HepG2 (cell line): ENCODE measurements at regions not wholly inside any gene's neighbourhood (a gene's known extent, or its start where the extent isn't known, plus 50 kb on each side); places are given as distances from the start of the nearest gene placed in this dataset.

Experiments
- ATAC-seq: fragments of 200-7000 bp; cut with Tn5 transposase; 3 replicates; pipeline ENCODE4 v1.9.1; 2020; ENCODE audit warnings: mild to moderate bottlenecking, moderate library complexity
- BruUV-seq: library from RNA; stranded (reverse); fragments of 400-500 nt; replicated peaks from 2 replicates; lab custom pipeline; 2021; lab: Mats Ljungman, UMichigan
- CTCF ChIA-PET: fragments of 300-600 bp; formaldehyde crosslinking; extraction: SDS; loops from one replicate; lab custom pipeline; 2021; ENCODE audit warnings: low total read pairs, inconsistent platforms, low intra/inter-chr PET ratio; lab: Yijun Ruan, JAX
- POLR2A ChIA-PET: fragments of 350-600 bp; sonication (Branson Sonifier 250); formaldehyde crosslinking; loops from one replicate; lab custom pipeline; 2020; ENCODE audit warnings: antibody characterized with exemption, inconsistent platforms; lab: Yijun Ruan, JAX
- DNase-seq: peaks from one replicate; pipeline ENCODE4 v3.0.0-alpha.2; 2015; ENCODE audit warnings: low spot score
- FAIRE-seq: peaks from 3 replicates; lab custom pipeline; 2011; peaks lifted over from hg19 to GRCh38; lab: Jason Lieb, UNC
- H2AFZ ChIP-seq: one replicate; pipeline ENCODE4 v1.6.1; 2011; ENCODE audit warnings: low read length, inconsistent platforms
- H3K27ac ChIP-seq: fragments of 300-600 bp; 3 replicates; pipeline ENCODE4 v1.8.0; 2011; ENCODE audit warnings: mixed run types, mild to moderate bottlenecking, mixed read lengths, low read length, inconsistent platforms; ENCODE audit not compliant: insufficient read depth; ENCODE audit errors: extremely low read length
- H3K27me3 ChIP-seq, 2 experiments: fragments of 200-600 bp in 1 of 2; 2 replicates in 1 of 2; 3 replicates in 1 of 2; pipeline versions ENCODE4 v1.6.0 to v1.8.0; 2011; ENCODE audit warnings: low read length in 2 of 2, mild to moderate bottlenecking in 2 of 2, moderate library complexity in 2 of 2, inconsistent platforms in 1 of 2; ENCODE audit not compliant: insufficient read depth in 2 of 2, control insufficient read depth in 1 of 2
- H3K36me3 ChIP-seq, 2 experiments: fragments of 200-600 bp in 1 of 2; replicated peaks in 1 of 2; 2 replicates in 1 of 2; 3 replicates in 1 of 2; pipeline versions ENCODE4 v1.5.1 to v1.8.0; 2011; ENCODE audit warnings: low read length in 2 of 2, inconsistent platforms in 1 of 2; ENCODE audit not compliant: insufficient read depth in 2 of 2, control insufficient read depth in 1 of 2
- H3K4me1 ChIP-seq: 2 replicates; pipeline ENCODE4 v1.5.1; 2012; ENCODE audit warnings: low read length, inconsistent platforms; ENCODE audit not compliant: insufficient read depth
- H3K4me2 ChIP-seq: 2 replicates; pipeline ENCODE4 v1.6.0; 2011; ENCODE audit warnings: low read depth, low read length, inconsistent platforms
- H3K4me3 ChIP-seq, 3 experiments: fragments of 200-600 bp in 1 of 3; sonication (generic), shearing (Covaris generic) in 1 of 3; replicated peaks in 1 of 3; 2 replicates each; pipeline ENCODE4 v1.5.1; 2011 to 2016; ENCODE audit warnings: low read length in 3 of 3, inconsistent platforms in 2 of 3, low read depth in 2 of 3, mild to moderate bottlenecking in 2 of 3, control low read depth in 1 of 3, mixed read lengths in 1 of 3; ENCODE audit not compliant: insufficient read depth in 1 of 3
- H3K79me2 ChIP-seq: one replicate; pipeline ENCODE4 v1.6.1; 2011; ENCODE audit warnings: low read length, inconsistent platforms; ENCODE audit not compliant: insufficient read depth
- H3K9ac ChIP-seq: 2 replicates; pipeline ENCODE4 v1.6.0; 2011; ENCODE audit warnings: mild to moderate bottlenecking, low read depth, low read length, inconsistent platforms; ENCODE audit not compliant: insufficient read depth
- H3K9me3 ChIP-seq: 2 replicates; pipeline ENCODE4 v1.5.1; 2012; ENCODE audit warnings: mild to moderate bottlenecking, low read length
- H4K20me1 ChIP-seq: 2 replicates; pipeline ENCODE4 v1.6.0; 2011; ENCODE audit warnings: inconsistent platforms, mild to moderate bottlenecking, low read length, moderate library complexity; ENCODE audit not compliant: insufficient read depth
- AKAP8 ChIP-seq: sonication (generic); formaldehyde crosslinking; IDR thresholded peaks from 2 replicates; pipeline ENCODE4 v1.5.1; 2020; ENCODE audit warnings: mild to moderate bottlenecking, missing genetic modification reagents
- BHLHE40 ChIP-seq: IDR thresholded peaks from 2 replicates; pipeline ENCODE4 v1.6.1; 2011; ENCODE audit warnings: low read length, improper control_type of control experiment
- POLR2A ChIP-seq, 2 experiments: IDR thresholded peaks; 2 replicates each; pipeline ENCODE4 v1.6.1; 2011; ENCODE audit warnings: low read depth in 2 of 2, low read length in 2 of 2, mild to moderate bottlenecking in 1 of 2, moderate library complexity in 1 of 2; ENCODE audit not compliant: insufficient read depth in 1 of 2
- RORA ChIP-seq: sonication (generic); formaldehyde crosslinking; IDR thresholded peaks from 2 replicates; pipeline ENCODE4 v1.5.0; 2020; ENCODE audit warnings: mild to moderate bottlenecking, missing genetic modification reagents, moderate library complexity
- SAFB2 ChIP-seq: sonication (generic); formaldehyde crosslinking; IDR thresholded peaks from 2 replicates; pipeline ENCODE4 v1.5.1; 2020; ENCODE audit warnings: missing genetic modification reagents, low read depth, mild to moderate bottlenecking, borderline replicate concordance
- TCF7 ChIP-seq: sonication (generic); IDR thresholded peaks from 2 replicates; pipeline ENCODE4 v1.6.1; 2016; ENCODE audit warnings: antibody characterized with exemption, low read depth
- ZIK1 ChIP-seq: sonication (generic); formaldehyde crosslinking; IDR thresholded peaks from 2 replicates; pipeline ENCODE4 v1.5.0; 2020; ENCODE audit warnings: mild to moderate bottlenecking, low read depth, missing genetic modification reagents, borderline replicate concordance
- ZNF468 ChIP-seq: sonication (generic); formaldehyde crosslinking; IDR thresholded peaks from 2 replicates; pipeline ENCODE4 v1.8.0; 2022; ENCODE audit warnings: mild to moderate bottlenecking, moderate library complexity, missing genetic modification reagents
- WGBS: methylation state at CpG from one replicate; pipeline ENCODE4 v1.1.6; 2017; ENCODE audit warnings: low lambda C conversion rate; 5-methylcytosine and 5-hydroxymethylcytosine counted together
- in situ Hi-C: cut with HindIII; loops from 2 replicates; pipeline ENCODE4 v1.10.0; 2017; ENCODE audit warnings: low pct_unique_long_range_greater_than_20kb; ENCODE audit not compliant: extremely low pct_ligation_motif_present
- intact Hi-C: fragments of 100-400 bp; cut with micrococcal nuclease; formaldehyde crosslinking; loops from one replicate; pipeline ENCODE4 v1.10.0; 2022; ENCODE audit not compliant: unreplicated experiment
- TF ChIP-seq, protein P1 (sequence below): sonication (generic); formaldehyde crosslinking; IDR thresholded peaks from 2 replicates; pipeline ENCODE4 v1.5.0; 2020; ENCODE audit warnings: missing genetic modification reagents

DNA sequence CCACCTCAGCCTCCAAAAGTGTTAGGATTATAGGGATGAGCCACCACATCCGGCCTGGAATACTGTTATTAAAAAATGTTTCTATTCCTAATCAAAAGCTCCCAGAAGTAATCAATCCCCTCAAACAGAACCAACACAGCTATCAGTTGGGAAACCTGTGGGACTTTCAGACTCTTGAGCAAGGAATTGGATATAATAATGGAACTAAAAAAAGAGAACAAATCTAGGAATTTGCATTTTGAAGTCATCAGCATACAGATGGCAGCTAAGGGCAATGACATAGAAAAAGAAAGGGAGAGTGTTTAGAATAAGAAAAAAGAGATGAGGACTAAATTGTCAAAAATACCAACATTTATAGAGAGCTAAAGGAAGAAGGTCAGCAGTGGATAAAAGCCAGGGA, 54.7 kb upstream of the AMN1 start:
- Histone ChIP-seq H3K79me2 (no peaks in the 10 kb centered on the region), H2AFZ (no peak overlapping the region), H3K27me3 (no peaks in the 10 kb centered on the region)
- in situ Hi-C loops = no loop called here
- BruUV-seq = no TSS peak
- intact Hi-C loops = no loop called here
- no peak for ATAC-seq
- TF ChIP-seq POLR2A (IDR thresholded peaks at IDR 0.05; ENCODE audit: insufficient read depth in 1 of 2, low read depth in 2 of 2, low read length in 2 of 2) = no peak
- no peak for TF ChIP-seq RORA
- TF ChIP-seq TCF7 = no peak
- TF ChIP-seq BHLHE40 = no peak
- TF ChIP-seq, protein P1, sequence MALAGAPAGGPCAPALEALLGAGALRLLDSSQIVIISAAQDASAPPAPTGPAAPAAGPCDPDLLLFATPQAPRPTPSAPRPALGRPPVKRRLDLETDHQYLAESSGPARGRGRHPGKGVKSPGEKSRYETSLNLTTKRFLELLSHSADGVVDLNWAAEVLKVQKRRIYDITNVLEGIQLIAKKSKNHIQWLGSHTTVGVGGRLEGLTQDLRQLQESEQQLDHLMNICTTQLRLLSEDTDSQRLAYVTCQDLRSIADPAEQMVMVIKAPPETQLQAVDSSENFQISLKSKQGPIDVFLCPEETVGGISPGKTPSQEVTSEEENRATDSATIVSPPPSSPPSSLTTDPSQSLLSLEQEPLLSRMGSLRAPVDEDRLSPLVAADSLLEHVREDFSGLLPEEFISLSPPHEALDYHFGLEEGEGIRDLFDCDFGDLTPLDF (CRISPR knock-in tag) = no peak
- TF ChIP-seq AKAP8 (CRISPR knock-in tag) = no peak
- no peak for TF ChIP-seq SAFB2 (CRISPR knock-in tag)
- TF ChIP-seq ZNF468 = no peak
- TF ChIP-seq ZIK1 (CRISPR knock-in tag) = no peak
- TF ChIP-seq, all 625 proteins: peak for 0
- WGBS = 32% methylated on average over 1 of the region's 1 CpG
- no peaks in the 10 kb centered on the region for H3K36me3 ChIP-seq
- no peak for DNase-seq
- H4K20me1 ChIP-seq = no peaks in the 10 kb centered on the region
- no peak overlapping the region for H3K27ac ChIP-seq
- no peak for FAIRE-seq
- H3K9me3 ChIP-seq = no peaks in the 10 kb centered on the region
- no peak overlapping the region for H3K4me2 ChIP-seq
- H3K4me1 ChIP-seq = 0 out of 2 replicates have a peak, but pooled peaks cover 5% of the 10 kb centered on the region
- POLR2A ChIA-PET = interaction anchor here (1.7 kb wide), 1 partner anchor 11 kb away, joined by 5 read pairs; no protein-coding TSS in a partner anchor
- no peak overlapping the region for H3K4me3 ChIP-seq
- H3K9ac ChIP-seq = no peak overlapping the region
- CTCF ChIA-PET = no interaction called here
